Peyer's patch (tissue), 4 donors: ENCODE measurements at regions not wholly inside any gene's neighbourhood (a gene's known extent, or its start where the extent isn't known, plus 50 kb on each side); places are given as distances from the start of the nearest gene placed in this dataset.

ENCODE experiments used
- CTCF ChIP-seq, 6 experiments: fragments of 450-650 bp in 4 of 6; fragments of 200-600 bp in 2 of 6; sonication (generic) in 1 of 6; IDR thresholded peaks; one replicate each; pipeline ENCODE4 v1.5.1; 2017 to 2019; ENCODE audit warnings: antibody characterized with exemption in 6 of 6, mild to moderate bottlenecking in 3 of 6, moderate library complexity in 1 of 6
- POLR2A ChIP-seq, 2 donors: fragments of 450-650 bp; IDR thresholded peaks; one replicate each; pipeline ENCODE4 v1.5.1; 2017; ENCODE audit warnings: antibody characterized with exemption in 2 of 2, mild to moderate bottlenecking in 2 of 2, moderate library complexity in 2 of 2

DNA sequence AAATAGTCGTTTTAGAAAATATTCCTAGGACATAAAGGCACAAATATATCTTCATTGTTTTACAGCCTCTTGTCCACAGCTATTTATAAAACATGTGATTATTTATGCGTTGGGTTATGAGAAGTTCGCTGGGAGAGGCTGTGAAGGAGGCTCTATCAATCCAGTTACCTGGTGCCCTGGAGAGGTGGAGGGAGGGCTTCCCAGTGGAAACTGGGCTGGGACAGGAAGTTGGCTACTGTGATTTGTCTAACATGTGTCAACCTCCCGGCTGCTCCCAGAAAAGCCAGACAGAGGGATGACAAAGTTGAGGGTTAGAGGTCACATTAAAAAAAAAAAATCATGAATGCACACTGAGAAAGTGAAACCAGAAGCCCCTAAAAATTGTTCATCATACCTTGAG lies 346.5 kb downstream of the ZNF536 start:
- TF ChIP-seq CTCF (IDR thresholded peaks at IDR 0.05), result no peak
- TF ChIP-seq POLR2A (IDR thresholded peaks at IDR 0.05), result no peak
